ENCODE measurements at regions not wholly inside any gene's neighbourhood (a gene's known extent, or its start where the extent isn't known, plus 50 kb on each side); places are given as distances from the start of the nearest gene placed in this dataset.
"Not testable (repeated sequence)": the region's sequence is repeated elsewhere in the genome, so short reads cannot be mapped to it uniquely, and the experiment has no call there.

- Histone ChIP-seq H3K4me3 (replicated peaks; ENCODE audit: insufficient read depth, low read length) (no peak overlapping the region), H3K27ac (replicated peaks) (no peak overlapping the region), H3K27me3 (ENCODE audit: insufficient read depth, poor library complexity, severe bottlenecking) (no peaks in the 10 kb centered on the region)
These were observed 225.0 kb upstream of the VCX start for GRCh38 chrX:7617994-7618393.

GRCh38 chrX:7614616-7615015 is 228.4 kb upstream of the VCX start:
- no peak for TF ChIP-seq GABPA (IDR thresholded peaks at IDR 0.05; ENCODE audit: low read depth)
- TF ChIP-seq REST (IDR thresholded peaks at IDR 0.05; ENCODE audit: insufficient replicate concordance, low read depth): no peak
- no peak for TF ChIP-seq SPI1 (IDR thresholded peaks at IDR 0.05; ENCODE audit: borderline replicate concordance, low read depth)
- no peak for TF ChIP-seq CTCF (IDR thresholded peaks at IDR 0.05; ENCODE audit: insufficient read depth, low read length)
- TF ChIP-seq POLR2AphosphoS5 (IDR thresholded peaks at IDR 0.05; ENCODE audit: low read depth): no peak
- H3K27ac ChIP-seq (replicated peaks): no peak overlapping the region

More at GRCh38 chrX:7617994-7618393, 225.0 kb upstream of the VCX start:
- TF ChIP-seq GABPA (IDR thresholded peaks at IDR 0.05; ENCODE audit: low read depth) (no peak), REST (IDR thresholded peaks at IDR 0.05; ENCODE audit: insufficient replicate concordance, low read depth) (no peak), SPI1 (IDR thresholded peaks at IDR 0.05; ENCODE audit: borderline replicate concordance, low read depth) (no peak), CTCF (IDR thresholded peaks at IDR 0.05; ENCODE audit: insufficient read depth, low read length) (no peak), POLR2AphosphoS5 (IDR thresholded peaks at IDR 0.05; ENCODE audit: low read depth) (no peak)
- no peak for DNase-seq (ENCODE audit: low read depth in 1 of 2, low spot score in 1 of 2)

GRCh38 chrX:7608625-7609024 is 234.3 kb upstream of the VCX start:
- not testable (repeated sequence) for H3K27ac ChIP-seq (replicated peaks); H3K27me3 ChIP-seq (ENCODE audit: insufficient read depth, poor library complexity, severe bottlenecking); DNase-seq (ENCODE audit: low read depth in 1 of 2, low spot score in 1 of 2); H3K4me3 ChIP-seq (replicated peaks; ENCODE audit: insufficient read depth, low read length)

More at GRCh38 chrX:7614616-7615015, 228.4 kb upstream of the VCX start:
- Histone ChIP-seq H3K4me3 (replicated peaks; ENCODE audit: insufficient read depth, low read length) (no peak overlapping the region), H3K27me3 (ENCODE audit: insufficient read depth, poor library complexity, severe bottlenecking) (no peaks in the 10 kb centered on the region)
- no peak for DNase-seq (ENCODE audit: low read depth in 1 of 2, low spot score in 1 of 2)

GRCh38 chrX:7606039-7606652 is 236.8 kb upstream of the VCX start:
- no peaks in the 10 kb centered on the region for H3K27me3 ChIP-seq (ENCODE audit: insufficient read depth, poor library complexity, severe bottlenecking)
- no peak for DNase-seq (ENCODE audit: low read depth in 1 of 2, low spot score in 1 of 2)
- TF ChIP-seq SPI1 (IDR thresholded peaks at IDR 0.05; ENCODE audit: borderline replicate concordance, low read depth) (no peak), CTCF (IDR thresholded peaks at IDR 0.05; ENCODE audit: insufficient read depth, low read length) (no peak), POLR2AphosphoS5 (IDR thresholded peaks at IDR 0.05; ENCODE audit: low read depth) (no peak), REST (IDR thresholded peaks at IDR 0.05; ENCODE audit: insufficient replicate concordance, low read depth) (no peak), GABPA (IDR thresholded peaks at IDR 0.05; ENCODE audit: low read depth) (no peak)
- no peak overlapping the region for H3K4me3 ChIP-seq (replicated peaks; ENCODE audit: insufficient read depth, low read length)
- no peak overlapping the region for H3K27ac ChIP-seq (replicated peaks)
